IPS-18a (cell line): ENCODE measurements at regions not wholly inside any gene's neighbourhood (a gene's known extent, or its start where the extent isn't known, plus 50 kb on each side); places are given as distances from the start of the nearest gene placed in this dataset.

ENCODE experiments used
- H3K27ac ChIP-seq: one replicate; pipeline ENCODE4 v1.5.1; 2013; ENCODE audit warnings: low read length
- H3K27me3 ChIP-seq: one replicate; pipeline ENCODE4 v1.6.1; 2013; ENCODE audit warnings: mild to moderate bottlenecking, low read length; ENCODE audit not compliant: control insufficient read depth, insufficient read depth
- H3K36me3 ChIP-seq: one replicate; pipeline ENCODE4 v1.6.1; 2013; ENCODE audit warnings: low read depth, low read length; ENCODE audit not compliant: control insufficient read depth
- H3K4me1 ChIP-seq: one replicate; pipeline ENCODE4 v1.6.1; 2013; ENCODE audit warnings: low read depth, low read length; ENCODE audit not compliant: control insufficient read depth
- H3K4me3 ChIP-seq: one replicate; pipeline ENCODE4 v1.5.1; 2013; ENCODE audit warnings: low read length
- H3K9ac ChIP-seq: one replicate; pipeline ENCODE4 v1.6.1; 2013; ENCODE audit warnings: mild to moderate bottlenecking, low read length, moderate library complexity
- H3K9me3 ChIP-seq: one replicate; pipeline ENCODE4 v1.6.1; 2013; ENCODE audit warnings: low read depth, low read length; ENCODE audit not compliant: control insufficient read depth

DNA sequence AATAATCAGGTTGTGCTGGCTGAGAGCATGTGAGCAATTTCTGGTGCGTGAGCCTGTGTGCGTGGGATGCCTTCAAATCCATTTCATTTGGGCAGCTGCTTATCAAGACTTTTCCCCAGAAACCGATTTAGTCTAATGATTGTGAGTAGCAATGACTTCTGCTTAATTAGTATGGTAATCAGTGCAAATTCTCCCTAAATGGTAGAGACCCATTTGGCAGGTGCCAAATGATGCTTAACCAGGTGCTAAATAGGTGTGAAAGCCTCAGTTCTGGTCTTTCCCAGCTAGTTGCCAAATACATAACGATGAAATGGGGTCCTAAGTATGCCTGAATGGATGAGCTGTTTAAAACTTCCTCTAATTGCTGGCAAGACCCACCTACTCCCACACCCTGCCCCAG is 248.4 kb upstream of the CCDC196 start:
- no peaks in the 10 kb centered on the region for H3K27me3 ChIP-seq
- peaks cover 3% of the 10 kb centered on the region for H3K4me1 ChIP-seq
- no peak overlapping the region for H3K9ac ChIP-seq

DNA sequence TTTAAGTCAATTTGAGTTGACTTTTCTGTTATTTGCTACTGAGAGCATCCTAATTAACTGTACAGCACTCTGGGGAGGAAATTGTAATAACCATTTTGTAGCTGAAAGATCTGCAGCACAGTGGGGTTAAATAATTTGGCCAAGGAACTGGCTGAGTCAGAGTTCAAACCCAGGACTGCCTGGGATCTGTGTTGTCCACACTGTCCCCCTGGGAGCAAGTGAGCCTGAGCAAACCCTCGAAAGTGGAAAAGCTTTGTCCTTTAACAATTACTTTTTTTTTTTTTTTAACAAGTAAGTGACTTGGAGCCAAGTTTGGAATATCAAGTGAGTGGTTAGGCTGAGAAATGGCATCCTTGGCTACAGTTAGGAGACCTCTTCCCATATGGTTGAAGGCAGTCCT is 247.2 kb upstream of the CCDC196 start:
- no peaks in the 10 kb centered on the region for H3K36me3 ChIP-seq
- no peaks in the 10 kb centered on the region for H3K9me3 ChIP-seq

More for the DNA sequence above, 248.4 kb upstream of the CCDC196 start:
- Histone ChIP-seq H3K27ac (no peak overlapping the region), H3K4me3 (no peak overlapping the region), H3K9me3 (no peaks in the 10 kb centered on the region), H3K36me3 (no peaks in the 10 kb centered on the region)

DNA sequence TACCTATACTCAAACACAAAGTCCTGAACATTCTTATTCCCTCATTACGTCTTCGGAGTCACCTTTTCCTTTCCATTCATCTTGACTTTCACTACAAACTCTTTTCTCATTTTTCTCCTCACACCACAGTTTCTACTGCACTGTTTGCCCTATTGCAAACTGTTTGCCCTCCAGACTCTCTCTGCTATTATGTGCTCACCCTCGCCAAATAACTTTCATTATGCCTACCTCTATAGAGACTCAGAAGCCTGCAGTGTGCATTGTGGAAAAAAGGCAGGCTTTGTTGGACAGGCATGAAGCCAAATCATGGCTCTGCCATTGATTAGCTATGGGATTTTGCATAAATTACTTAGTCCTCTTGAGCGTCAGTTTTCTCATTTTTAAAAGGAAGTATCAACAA is 246.6 kb upstream of the CCDC196 start:
- H3K4me1 ChIP-seq, result peaks cover 3% of the 10 kb centered on the region
- no peaks in the 10 kb centered on the region for H3K27me3 ChIP-seq
- no peak overlapping the region for H3K4me3 ChIP-seq
- no peaks in the 10 kb centered on the region for H3K36me3 ChIP-seq
- no peaks in the 10 kb centered on the region for H3K9me3 ChIP-seq
- H3K27ac ChIP-seq, result no peak overlapping the region
- H3K9ac ChIP-seq, result no peak overlapping the region

More for the DNA sequence above, 247.2 kb upstream of the CCDC196 start:
- Histone ChIP-seq H3K9ac (no peak overlapping the region), H3K4me3 (no peak overlapping the region), H3K4me1 (peaks cover 3% of the 10 kb centered on the region), H3K27ac (no peak overlapping the region), H3K27me3 (no peaks in the 10 kb centered on the region)

DNA sequence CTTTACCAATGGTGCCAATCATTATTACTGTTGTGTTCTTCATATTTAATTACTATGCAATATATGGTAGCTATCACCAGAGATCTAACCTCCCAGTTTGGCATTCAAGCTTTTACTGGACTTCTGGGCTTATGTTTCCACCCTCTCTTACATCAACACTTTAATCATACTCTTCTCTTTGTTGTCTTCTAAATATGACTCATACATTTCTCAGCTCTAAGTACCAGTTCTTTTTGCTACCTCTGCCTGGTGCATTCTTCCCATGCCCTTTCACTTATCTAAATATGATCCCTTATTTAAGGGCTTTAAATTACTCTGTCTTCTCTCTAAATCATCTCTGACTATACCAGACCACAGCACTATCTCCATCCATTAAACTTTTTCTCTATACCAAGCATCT is 246.1 kb upstream of the CCDC196 start:
- no peak overlapping the region for H3K27ac ChIP-seq

DNA sequence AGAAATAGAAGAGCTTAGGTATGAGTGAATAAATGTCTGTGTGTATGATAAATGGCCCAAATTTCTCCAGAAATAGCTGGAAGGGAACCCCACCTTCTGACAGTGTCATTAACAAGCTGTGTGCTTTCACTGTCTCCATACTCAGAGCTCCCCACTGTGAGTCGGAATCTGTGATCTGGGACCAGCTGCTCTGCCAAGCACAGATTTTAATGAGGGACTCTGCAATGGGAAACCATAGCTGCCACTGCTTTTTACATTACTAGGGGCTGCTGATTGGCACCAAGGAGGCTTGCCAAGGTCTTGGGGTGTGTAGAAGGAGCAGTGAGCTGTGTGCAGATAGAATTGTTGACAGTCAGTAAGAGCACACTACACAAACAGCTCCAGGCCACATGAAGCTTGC is 244.2 kb upstream of the CCDC196 start:
- Histone ChIP-seq H3K9ac (no peak overlapping the region), H3K4me1 (no peaks in the 10 kb centered on the region), H3K27me3 (no peaks in the 10 kb centered on the region), H3K36me3 (no peaks in the 10 kb centered on the region), H3K27ac (no peak overlapping the region), H3K9me3 (no peaks in the 10 kb centered on the region), H3K4me3 (no peak overlapping the region)

More for the DNA sequence above, 246.1 kb upstream of the CCDC196 start:
- Histone ChIP-seq H3K9me3 (no peaks in the 10 kb centered on the region), H3K27me3 (no peaks in the 10 kb centered on the region), H3K4me1 (peaks cover under 1% of the 10 kb centered on the region), H3K9ac (no peak overlapping the region), H3K4me3 (no peak overlapping the region), H3K36me3 (no peaks in the 10 kb centered on the region)

DNA sequence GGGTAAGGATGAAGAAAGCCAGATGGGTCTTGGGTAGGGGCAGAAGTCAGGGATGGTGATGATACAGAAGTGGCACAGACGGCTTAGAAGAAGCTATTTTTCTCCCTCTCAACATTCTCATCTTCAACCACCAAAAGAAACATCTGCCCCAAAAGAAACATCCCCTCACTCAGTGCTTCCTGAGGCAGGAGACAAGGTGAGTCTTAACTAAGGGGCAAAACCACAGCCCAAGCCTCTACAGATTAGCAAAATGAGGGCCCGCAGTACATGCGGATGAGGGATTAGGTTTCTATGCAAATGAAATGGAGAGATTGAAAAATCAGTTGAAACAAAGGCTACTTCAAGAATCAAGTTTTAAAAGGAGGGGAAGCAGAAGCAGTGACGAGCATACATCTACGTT is 241.3 kb upstream of the CCDC196 start:
- Histone ChIP-seq H3K4me1 (no peaks in the 10 kb centered on the region), H3K4me3 (no peak overlapping the region), H3K36me3 (no peaks in the 10 kb centered on the region), H3K9ac (no peak overlapping the region), H3K27me3 (no peaks in the 10 kb centered on the region), H3K9me3 (no peaks in the 10 kb centered on the region), H3K27ac (no peak overlapping the region)

DNA sequence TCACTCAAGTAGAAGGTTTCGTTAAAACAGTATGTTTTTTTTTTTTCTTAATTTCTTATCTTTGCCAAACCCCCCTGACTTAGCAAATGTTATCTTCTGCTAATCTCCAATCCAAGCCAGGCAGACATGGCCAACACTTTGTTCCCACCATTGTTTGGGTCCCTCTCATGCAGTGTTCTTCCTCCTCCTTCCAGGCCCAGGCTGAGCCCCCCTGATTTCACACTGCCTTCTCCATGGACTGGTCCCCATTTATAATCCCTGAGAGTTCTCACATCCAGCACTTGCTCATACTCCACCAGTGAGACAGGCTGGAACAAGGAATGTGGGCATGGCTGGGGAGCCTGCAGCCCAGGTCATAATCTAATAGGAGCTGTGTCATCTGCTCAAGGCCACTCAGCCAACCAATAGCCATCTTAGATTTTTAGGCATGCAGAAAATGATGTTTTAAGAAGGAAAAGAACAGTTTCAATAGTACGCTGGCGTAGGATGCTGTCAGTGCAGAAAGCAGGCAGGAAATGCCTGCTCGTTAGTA is 238.4 kb upstream of the CCDC196 start:
- Histone ChIP-seq H3K27me3 (no peaks in the 10 kb centered on the region), H3K36me3 (no peaks in the 10 kb centered on the region), H3K9ac (no peak overlapping the region), H3K4me1 (no peaks in the 10 kb centered on the region), H3K9me3 (no peaks in the 10 kb centered on the region), H3K4me3 (no peak overlapping the region), H3K27ac (no peak overlapping the region)

DNA sequence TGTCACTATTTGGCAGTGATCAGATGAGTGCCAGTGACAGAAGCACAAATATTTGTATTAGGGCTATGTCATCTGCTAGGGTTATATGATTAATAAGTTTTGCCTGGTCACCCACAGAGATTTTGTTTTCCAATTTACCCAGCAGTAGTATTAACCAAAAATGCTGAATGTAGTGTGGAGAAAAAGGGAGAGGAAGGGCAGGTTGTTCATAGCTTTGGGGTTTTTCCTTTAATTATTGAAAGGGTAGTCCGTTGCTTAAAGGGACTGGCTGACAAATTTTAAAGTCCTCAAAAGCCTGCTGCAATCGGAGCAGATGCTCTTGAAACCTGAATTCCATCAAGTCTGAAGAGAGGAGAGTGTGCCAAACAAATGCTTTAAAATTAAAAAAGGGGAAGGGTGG is 237.9 kb upstream of the CCDC196 start:
- Histone ChIP-seq H3K27me3 (no peaks in the 10 kb centered on the region), H3K4me3 (no peak overlapping the region), H3K27ac (no peak overlapping the region), H3K36me3 (no peaks in the 10 kb centered on the region), H3K9me3 (no peaks in the 10 kb centered on the region), H3K9ac (no peak overlapping the region), H3K4me1 (no peaks in the 10 kb centered on the region)

DNA sequence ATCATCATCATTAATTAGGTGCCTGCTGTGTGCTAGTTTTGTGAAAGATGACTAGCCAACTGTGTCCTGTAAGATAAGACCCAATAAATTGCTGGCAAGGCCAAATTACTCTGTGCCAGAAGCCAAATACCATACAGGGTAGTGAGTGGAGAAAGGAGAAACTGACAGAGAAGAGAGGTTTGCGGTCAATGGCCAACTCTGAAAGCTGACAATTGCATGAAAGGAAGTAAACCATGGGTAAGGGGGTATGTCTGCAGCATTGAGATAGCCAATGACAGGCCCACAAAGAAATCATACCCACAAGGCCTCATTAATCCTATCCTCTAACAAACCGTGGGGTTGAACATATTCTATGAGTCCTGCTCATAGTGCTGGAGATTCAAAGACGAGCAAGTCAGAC is 236.6 kb upstream of the CCDC196 start:
- H3K4me3 ChIP-seq, result no peak overlapping the region
- no peaks in the 10 kb centered on the region for H3K27me3 ChIP-seq
- H3K9me3 ChIP-seq, result no peaks in the 10 kb centered on the region
- no peak overlapping the region for H3K9ac ChIP-seq
- peaks cover 10% of the 10 kb centered on the region for H3K4me1 ChIP-seq
- H3K36me3 ChIP-seq, result no peaks in the 10 kb centered on the region
- no peak overlapping the region for H3K27ac ChIP-seq

DNA sequence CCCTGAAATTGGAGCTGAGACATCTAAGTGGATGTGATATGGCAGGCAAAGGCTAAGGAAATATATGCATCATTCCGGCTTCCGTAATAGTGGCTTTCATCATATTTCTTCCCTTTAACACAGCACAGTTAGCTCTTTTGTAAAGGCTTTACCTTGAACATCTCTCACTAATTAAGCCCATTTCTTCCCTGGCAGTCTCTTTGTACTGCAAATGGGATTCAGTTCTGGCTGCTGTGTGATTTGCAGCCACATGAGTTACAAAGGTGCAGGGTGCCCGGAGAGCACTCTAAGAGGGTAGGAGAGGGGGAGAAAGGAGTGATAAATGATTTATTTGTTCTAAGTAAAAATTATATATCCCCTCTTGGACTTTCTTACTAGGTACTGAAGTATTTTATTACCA is 232.1 kb upstream of the CCDC196 start:
- Histone ChIP-seq H3K9me3 (no peaks in the 10 kb centered on the region), H3K27ac (no peak overlapping the region), H3K36me3 (no peaks in the 10 kb centered on the region), H3K9ac (no peak overlapping the region), H3K27me3 (no peaks in the 10 kb centered on the region), H3K4me1 (peaks cover 10% of the 10 kb centered on the region), H3K4me3 (no peak overlapping the region)

DNA sequence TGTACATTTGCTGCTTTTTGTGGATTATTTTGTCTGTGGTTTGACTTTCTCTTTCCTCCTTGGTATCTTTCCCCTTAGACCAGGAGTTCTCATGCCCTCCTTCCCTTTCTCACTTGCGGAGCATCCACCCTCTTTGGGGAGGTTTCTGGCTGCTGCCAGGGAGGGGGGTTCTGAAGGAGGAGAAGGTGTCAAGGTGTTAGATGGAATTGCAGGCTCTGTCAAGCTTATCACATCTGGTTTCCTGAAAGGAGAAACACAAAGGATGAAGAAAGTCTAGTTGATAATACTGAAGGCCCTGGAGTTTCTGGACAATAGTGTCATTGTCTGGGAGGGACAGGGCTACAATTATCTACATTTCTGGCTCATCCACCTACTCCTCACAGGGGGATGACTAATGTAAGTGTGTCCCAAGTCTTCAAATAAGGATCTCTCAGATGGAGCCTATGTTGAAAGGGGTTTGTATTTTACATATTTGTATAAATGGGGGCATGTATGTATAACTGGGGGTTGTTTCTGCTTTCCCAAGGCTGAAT is 217.3 kb upstream of the CCDC196 start:
- no peak overlapping the region for H3K4me3 ChIP-seq
- H3K27me3 ChIP-seq, result no peaks in the 10 kb centered on the region
- H3K9me3 ChIP-seq, result no peaks in the 10 kb centered on the region
- no peaks in the 10 kb centered on the region for H3K36me3 ChIP-seq
- no peak overlapping the region for H3K9ac ChIP-seq
- H3K27ac ChIP-seq, result no peak overlapping the region
- H3K4me1 ChIP-seq, result no peaks in the 10 kb centered on the region

DNA sequence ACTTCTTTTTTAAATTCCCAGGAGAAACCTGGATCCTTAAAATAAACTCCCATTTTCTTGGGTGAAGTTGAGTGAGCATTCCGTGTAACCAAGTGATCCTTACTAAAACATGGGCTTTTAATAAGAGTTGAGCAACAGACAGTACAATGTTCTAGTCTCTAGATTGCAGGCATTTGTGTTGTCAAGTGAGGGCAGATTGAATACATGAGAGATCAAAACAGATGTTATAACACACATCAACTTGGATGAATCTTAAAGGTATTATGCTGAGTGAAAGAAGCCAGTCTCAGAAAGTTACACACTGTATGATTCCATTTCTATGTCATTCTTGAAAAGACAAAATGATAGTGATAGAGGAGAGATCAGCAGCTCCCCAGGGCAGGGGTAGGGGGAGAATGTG is 213.9 kb upstream of the CCDC196 start:
- no peaks in the 10 kb centered on the region for H3K27me3 ChIP-seq
- H3K36me3 ChIP-seq, result no peaks in the 10 kb centered on the region
- no peaks in the 10 kb centered on the region for H3K4me1 ChIP-seq
- H3K9me3 ChIP-seq, result no peaks in the 10 kb centered on the region
- no peak overlapping the region for H3K27ac ChIP-seq
- H3K9ac ChIP-seq, result no peak overlapping the region
- no peak overlapping the region for H3K4me3 ChIP-seq
